Ecto neural progenitor cell (in vitro differentiated cells): ENCODE measurements at regions not wholly inside any gene's neighbourhood (a gene's known extent, or its start where the extent isn't known, plus 50 kb on each side); places are given as distances from the start of the nearest gene placed in this dataset.
"Not testable (repeated sequence)": the region's sequence is repeated elsewhere in the genome, so short reads cannot be mapped to it uniquely, and the experiment has no call there.

ENCODE experiments used
- DNase-seq: peaks from one replicate; pipeline ENCODE4 v3.0.0-alpha.2; 2018; ENCODE audit warnings: low spot score

DNA sequence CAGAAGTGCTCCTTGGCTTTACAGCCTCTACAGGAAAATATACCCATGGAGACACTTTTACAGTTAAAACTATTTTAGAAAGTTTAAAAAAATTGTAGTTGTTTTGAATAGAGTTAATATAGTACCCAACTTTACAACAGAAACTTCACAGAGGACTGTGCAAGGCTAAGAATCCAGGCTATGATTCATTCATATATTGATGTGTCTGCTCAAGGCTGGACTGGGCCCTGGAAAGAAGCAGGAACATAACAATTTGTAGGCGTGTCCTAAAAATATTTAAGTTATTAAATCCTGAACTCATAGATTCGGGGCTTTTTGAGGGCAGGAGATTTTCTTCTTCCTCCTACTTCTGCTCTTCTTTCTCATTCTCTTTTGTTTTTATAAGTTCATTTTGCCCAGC is 291.5 kb upstream of the CCDC179 start:
- no peak for DNase-seq

- DNase-seq: no peak
Observed at GRCh38 chr11:23155503-23155902, 295.2 kb upstream of the CCDC179 start.

DNA sequence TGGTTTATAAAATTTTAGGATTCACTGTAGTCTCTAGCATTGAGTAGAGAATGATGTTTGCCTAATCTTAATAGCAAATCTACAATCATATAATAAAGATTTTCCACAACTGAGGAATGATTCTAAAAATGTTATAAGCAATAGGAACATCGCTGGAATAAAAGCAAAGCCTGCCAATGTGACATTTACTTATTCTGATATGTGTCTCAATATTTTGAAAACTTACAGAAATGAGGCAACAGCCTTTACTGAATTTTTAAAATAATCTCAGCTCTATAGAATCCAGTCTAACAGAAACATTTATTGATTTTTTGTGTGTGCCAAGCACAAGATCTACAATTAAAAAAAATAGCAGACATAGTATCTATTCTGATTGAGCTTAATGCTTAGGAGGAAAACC is 303.7 kb upstream of the CCDC179 start:
- no peak for DNase-seq

DNA sequence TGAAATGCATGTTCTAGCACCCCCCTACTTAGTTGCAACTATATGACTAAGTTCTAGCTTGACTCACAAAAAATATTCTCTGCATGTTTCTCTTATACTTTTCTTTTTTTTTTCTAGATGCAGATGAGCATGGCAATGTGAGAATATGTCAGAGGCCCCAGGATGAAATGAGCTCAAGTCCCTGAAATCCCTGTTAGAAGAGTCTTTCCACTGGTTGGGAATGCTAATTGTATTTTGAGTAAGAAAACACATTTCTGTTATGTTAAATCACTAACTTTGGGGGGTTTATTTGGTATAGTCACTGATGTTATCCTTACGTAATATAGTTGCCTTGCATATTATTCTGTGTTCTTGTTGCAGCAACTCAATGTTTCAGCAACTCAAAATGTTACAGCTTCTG is 306.1 kb upstream of the CCDC179 start:
- DNase-seq: no peak

GRCh38 chr11:23179609-23180008 is 319.3 kb upstream of the CCDC179 start:
- DNase-seq: no peak

DNA sequence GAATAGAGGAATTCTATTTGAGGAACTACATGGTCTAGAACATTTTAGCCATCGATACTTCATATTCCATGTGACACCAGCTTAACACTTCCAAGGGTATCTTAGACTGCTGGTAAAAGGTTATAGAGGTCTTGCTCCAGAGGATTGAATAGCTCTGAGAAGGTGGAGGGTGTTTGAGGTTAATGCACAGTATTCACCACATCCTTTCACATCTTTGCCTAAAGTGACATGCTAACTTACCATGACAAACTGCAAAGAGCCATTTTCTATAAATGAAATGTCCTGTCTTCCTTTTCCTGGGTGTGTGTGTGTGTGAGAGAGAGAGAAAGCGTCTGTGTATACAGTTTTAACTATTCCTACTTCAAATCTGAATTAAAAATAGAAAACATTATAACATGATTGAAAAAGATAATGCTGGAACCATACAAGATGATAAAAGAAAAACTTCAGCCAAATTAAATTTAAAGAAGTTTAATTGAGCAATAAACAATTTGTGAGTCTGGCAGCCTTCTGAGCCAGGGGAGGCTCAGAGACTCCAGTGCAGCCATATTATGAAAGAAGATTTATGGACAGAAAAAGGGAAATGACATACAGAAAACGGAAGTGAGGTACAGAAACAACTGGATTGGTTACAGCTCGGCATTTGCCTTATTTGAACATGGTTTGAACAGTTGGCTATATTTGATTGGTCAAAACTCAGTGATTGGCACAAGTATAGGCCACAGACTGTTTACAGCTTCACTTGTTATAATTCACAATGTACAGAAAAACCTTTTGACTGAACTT is 320.9 kb upstream of the CCDC179 start:
- DNase-seq: no peak

DNA sequence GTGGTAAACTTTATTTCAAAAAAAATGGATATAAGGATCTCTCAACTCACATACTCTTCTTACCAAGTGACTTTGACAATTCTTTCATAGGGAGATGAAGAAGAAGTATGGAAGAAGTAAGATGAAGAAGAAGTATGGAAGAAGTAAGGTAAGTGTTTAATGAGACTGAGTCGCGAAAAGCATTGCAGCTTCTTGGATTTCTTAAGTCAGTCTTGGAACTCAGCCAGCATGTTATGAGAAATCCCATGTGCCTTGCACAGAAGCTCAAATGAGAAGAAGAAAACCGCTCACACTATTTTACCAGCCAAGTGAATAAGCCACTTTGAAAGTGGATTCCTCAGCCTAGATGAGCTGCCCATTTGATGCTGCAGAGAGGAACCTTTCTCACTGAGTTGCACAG is 332.0 kb upstream of the CCDC179 start:
- DNase-seq: no peak

- no peak for DNase-seq
Observed at GRCh38 chr11:23201936-23202522, 341.8 kb upstream of the CCDC179 start.

DNA sequence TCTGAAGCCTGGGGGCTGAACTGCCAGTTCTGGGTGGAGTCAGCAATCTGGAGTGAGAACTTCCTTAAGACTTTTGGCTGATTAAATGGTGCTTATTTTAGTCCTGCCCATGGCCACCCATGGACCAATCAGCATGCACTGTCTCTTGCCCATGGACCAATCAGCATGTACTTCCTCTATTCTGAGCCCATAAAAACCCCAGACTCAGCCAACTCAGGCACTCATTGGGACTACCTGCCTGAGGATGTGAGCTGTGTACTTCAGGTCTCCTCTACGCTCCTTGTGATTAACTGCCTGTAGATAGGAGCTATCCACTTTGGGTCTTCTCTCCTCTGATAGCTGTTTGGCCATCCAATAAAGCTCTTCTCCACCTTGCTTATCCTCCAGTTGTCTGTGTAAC is 342.3 kb upstream of the CCDC179 start:
- DNase-seq: no peak

DNA sequence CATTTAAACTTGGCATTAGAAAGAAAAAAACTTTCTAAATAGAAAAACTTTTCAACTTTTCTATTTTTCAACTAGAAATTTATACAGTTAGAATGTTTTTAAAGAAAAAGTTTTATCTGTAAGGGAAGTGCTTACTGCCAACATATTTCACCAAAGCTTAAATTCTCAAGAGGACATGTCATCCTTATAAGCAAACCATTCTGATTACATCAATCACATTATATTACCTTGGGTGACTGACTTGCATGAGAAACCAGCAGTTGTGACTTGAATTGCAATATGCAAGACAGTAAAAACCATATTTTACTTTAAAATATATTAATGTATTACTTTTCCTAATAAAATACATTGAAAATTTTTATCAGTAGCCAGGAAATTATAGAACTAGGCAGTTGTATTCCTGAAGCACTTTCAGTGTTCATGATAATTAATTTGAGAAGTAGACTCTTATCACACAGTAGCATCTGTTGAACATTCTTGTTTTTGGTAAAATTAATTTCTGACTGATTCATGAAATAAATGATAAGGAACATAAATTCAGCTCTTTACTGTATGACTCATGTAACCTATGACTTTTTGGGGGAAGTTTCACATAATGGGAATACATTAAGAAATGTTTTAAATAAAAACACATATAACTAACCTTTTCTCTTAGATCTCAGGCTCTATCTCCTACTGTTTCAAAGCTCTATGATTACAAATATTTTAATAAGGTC is 345.0 kb upstream of the CCDC179 start:
- no peak for DNase-seq

GRCh38 chr11:23206741-23207336 is 346.6 kb upstream of the CCDC179 start:
- no peak for DNase-seq

DNA sequence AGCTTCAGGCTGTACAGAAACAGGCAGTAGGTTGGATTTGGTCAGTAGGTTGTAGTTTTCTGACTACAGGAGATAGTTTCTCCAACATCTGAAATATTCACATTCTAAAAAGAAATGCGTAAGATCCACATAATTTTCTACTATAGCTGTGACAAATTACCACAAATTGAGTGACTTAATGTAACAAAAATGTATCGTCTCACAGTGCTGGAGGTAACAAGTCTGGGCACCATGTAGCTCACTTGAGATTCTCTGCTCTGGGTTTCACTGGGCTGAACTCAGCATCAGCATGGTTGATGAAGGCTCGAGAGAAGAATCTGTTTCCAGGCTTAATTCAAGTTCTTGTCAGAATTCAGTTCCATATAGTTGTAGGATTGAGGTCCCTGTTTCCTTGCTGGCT is 350.9 kb upstream of the CCDC179 start:
- no peak for DNase-seq

DNA sequence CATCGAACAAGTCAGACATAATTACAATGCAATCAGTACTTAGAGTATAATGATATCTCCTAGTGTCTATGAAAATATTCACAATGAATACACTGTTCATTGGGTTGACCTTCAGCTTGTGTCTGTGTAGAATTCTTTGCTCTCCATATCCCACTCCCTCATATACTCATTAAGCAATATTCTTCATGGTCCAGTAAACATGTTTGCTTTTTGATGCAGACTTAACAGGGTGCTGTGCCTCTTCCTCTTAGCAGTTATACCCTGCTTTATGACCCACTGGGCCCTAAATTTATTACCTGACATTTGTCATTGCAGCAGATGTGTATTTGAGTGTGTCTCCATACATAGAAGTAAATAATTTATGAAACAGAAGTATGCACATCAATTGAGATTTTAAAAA is 352.5 kb upstream of the CCDC179 start:
- no peak for DNase-seq

- DNase-seq: no peak
Observed at GRCh38 chr11:23217072-23217471, 356.8 kb upstream of the CCDC179 start.

DNA sequence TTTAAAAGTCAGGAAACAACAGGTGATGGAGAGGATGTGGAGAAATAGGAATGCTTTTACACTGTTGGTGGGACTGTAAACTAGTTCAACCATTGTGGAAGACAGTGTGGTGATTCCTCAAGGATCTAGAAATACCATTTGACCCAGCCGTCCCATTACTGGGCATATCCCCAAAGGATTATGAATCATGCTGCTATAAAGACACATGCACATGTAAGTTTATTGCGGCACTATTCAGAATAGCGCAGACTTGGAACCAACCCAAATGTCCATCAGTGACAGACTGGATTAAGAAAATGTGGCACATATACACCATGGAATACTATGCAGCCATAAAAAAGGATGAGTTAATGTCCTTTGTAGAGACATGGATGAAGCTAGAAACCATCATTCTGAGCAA is 359.8 kb upstream of the CCDC179 start:
- DNase-seq: not testable (repeated sequence)

GRCh38 chr11:23221366-23221765 is 361.1 kb upstream of the CCDC179 start:
- no peak for DNase-seq

DNA sequence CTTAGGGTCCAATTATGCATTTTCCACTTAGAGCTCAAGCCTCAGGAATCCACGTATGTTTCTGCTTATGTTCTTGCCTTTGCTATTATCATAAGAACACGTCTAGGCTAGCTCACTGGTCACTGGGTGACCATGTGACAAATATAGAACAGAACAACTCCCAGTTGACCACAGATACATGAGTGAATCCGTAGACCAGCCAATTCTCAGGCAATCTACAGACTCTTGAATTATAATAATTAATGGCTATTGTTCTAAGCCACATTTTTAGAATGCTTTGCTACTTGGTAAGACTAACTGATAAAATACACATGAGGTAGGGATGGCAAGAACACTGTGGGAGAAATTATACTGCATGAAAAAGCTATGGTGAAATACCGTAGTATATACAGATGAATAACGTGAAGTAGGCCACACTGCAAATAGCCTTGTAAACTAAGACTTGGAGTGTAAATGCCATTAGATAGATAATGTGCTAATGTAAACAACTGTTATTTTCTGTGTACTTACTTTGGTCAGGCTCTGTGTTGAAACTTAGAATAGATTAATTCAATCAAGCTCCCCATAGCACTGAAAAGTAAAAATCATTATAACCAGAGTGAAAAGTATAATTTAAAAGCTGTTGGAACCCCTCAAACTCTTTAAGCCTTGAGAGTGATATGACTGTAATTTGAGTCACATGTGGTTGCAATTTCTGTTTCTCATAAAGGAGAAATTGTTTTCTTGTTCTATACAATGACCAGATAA is 366.2 kb upstream of the CCDC179 start:
- DNase-seq: no peak

- no peak for DNase-seq
Observed at GRCh38 chr11:23227078-23227445, 366.8 kb upstream of the CCDC179 start.

GRCh38 chr11:23232652-23233051 is 372.4 kb upstream of the CCDC179 start:
- DNase-seq: no peak

DNA sequence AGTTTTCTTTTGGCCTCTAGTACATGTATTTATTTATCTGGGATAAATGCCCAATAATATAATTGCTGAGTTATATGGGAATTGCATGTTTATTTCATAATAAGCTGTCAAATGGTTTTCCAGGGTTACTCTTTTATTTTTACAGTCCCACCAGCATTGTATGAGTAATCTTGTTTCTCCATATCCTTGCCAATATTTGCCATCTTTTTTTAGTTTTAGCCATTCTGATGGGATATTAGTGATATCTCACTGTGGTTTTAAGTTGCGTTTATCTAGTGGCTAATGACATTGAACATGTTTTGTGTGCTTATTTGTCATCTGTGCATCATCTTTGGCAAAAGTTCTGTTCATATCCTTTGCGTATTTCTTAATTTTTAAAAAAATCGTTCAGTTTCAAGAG is 372.8 kb upstream of the CCDC179 start:
- DNase-seq: no peak

GRCh38 chr11:23236826-23237555 is 376.7 kb upstream of the CCDC179 start:
- no peak for DNase-seq

GRCh38 chr11:23252426-23252825 is 392.2 kb upstream of the CCDC179 start:
- no peak for DNase-seq
